ENCODE measurements at regions not wholly inside any gene's neighbourhood (a gene's known extent, or its start where the extent isn't known, plus 50 kb on each side); places are given as distances from the start of the nearest gene placed in this dataset.

GRCh38 chr22:35158336-35158735 is 92.4 kb downstream of the ISX start:
- Histone ChIP-seq H3K4me3 (no peak overlapping the region), H4K20me1 (ENCODE audit: control insufficient read depth, insufficient read depth) (no peaks in the 10 kb centered on the region), H2AFZ (ENCODE audit: control insufficient read depth, low read depth, low read length) (no peak overlapping the region), H3K27me3 (replicated peaks in 1 of 2; ENCODE audit: control insufficient read depth in 2 of 2, insufficient read depth in 2 of 2, low read length in 1 of 2) (no peaks in the 10 kb centered on the region), H3K9me3 (replicated peaks; ENCODE audit: control insufficient read depth, insufficient read depth, low read length) (no peaks in the 10 kb centered on the region), H3K27ac (ENCODE audit: control insufficient read depth, insufficient read depth) (no peak overlapping the region), H3K36me3 (ENCODE audit: control insufficient read depth in 2 of 2, insufficient read depth in 2 of 2, low read length in 1 of 2) (no peaks in the 10 kb centered on the region), H3K4me2 (ENCODE audit: control insufficient read depth, insufficient read depth) (no peak overlapping the region), H3K79me2 (ENCODE audit: control insufficient read depth, insufficient read depth, low read length) (no peaks in the 10 kb centered on the region), H3K4me1 (ENCODE audit: control insufficient read depth, insufficient read depth, low read length) (no peaks in the 10 kb centered on the region), H3K9ac (ENCODE audit: control insufficient read depth, insufficient read depth, low read length) (no peak overlapping the region)
- ATAC-seq: no peak
- DNase-seq (ENCODE audit: low read depth, low spot score): no peak
- SMC1A ChIA-PET (ENCODE audit: uncharacterized antibody, unreplicated experiment): interaction anchor here (0.9 to 2.0 kb wide), 3 partner anchors 8 to 73 kb away, joined by 3 to 6 read pairs (median 4); no protein-coding TSS in a partner anchor
- POLR2A ChIA-PET: no interaction called here
- CTCF ChIA-PET: interaction anchor here (1.7 to 10.2 kb wide), 2 partner anchors 71 to 746 kb away, joined by 3 to 132 read pairs; no protein-coding TSS in a partner anchor
- intact Hi-C loops (cut with micrococcal nuclease; ENCODE audit: unreplicated experiment) (loop anchor here (5.0 to 10.0 kb wide), 2 partner anchors 1044 to 1236 kb away; partner anchors contain the start of gene LARGE1), in situ Hi-C loops (cut with MboI) (loop anchor here (10.0 kb wide), 1 partner anchor 354 kb away; no protein-coding TSS in a partner anchor)
- no peak for FAIRE-seq
- RAD21 ChIA-PET (ENCODE audit: unreplicated experiment): interaction anchor here (1.8 kb wide), 1 partner anchor 8 kb away, joined by 7 read pairs; no protein-coding TSS in a partner anchor
- no TSS peak for BruUV-seq (replicated peaks)
- WGBS (ENCODE audit: insufficient coverage, insufficient replicate concordance, low lambda C conversion rate, missing lambda C conversion rate): 36% methylated on average over 7 of the region's 7 CpGs
- TF ChIP-seq TARDBP (IDR thresholded peaks at IDR 0.05; ENCODE audit: borderline replicate concordance) (no peak), CHD4 (IDR thresholded peaks at IDR 0.05) (no peak), CUX1 (IDR thresholded peaks at IDR 0.05; ENCODE audit: insufficient replicate concordance, low read depth, low read length) (no peak), RBBP5 (conservative IDR thresholded peaks at IDR 0.05) (no peak), KDM1A (IDR thresholded peaks at IDR 0.05; ENCODE audit: borderline replicate concordance) (no peak), ESRRA (IDR thresholded peaks at IDR 0.05; ENCODE audit: low read length) (no peak), SMAD5 (IDR thresholded peaks at IDR 0.05; ENCODE audit: low read depth) (no peak), MXI1 (IDR thresholded peaks at IDR 0.05; ENCODE audit: low read depth, low read length) (no peak), BCLAF1 (IDR thresholded peaks at IDR 0.05) (no peak), SP1 (IDR thresholded peaks at IDR 0.05; ENCODE audit: low read depth, low read length) (no peak), FOXM1 (IDR thresholded peaks at IDR 0.05; ENCODE audit: low read depth, low read length) (no peak), ZNF384 (IDR thresholded peaks at IDR 0.05; ENCODE audit: borderline replicate concordance, low read depth, low read length) (no peak), CBX3 (IDR thresholded peaks at IDR 0.05; ENCODE audit: borderline replicate concordance, low read depth) (no peak), JUNB (IDR thresholded peaks at IDR 0.05) (no peak)
